GM23248 (cell line): ENCODE measurements at regions not wholly inside any gene's neighbourhood (a gene's known extent, or its start where the extent isn't known, plus 50 kb on each side); places are given as distances from the start of the nearest gene placed in this dataset.

Source experiments
- DNase-seq: peaks from one replicate; pipeline ENCODE4 v3.0.0-alpha.2; 2015
- H2AFZ ChIP-seq: fragments of 200-600 bp; sonication (generic); 2 replicates; pipeline ENCODE4 v1.6.1; 2016; ENCODE audit warnings: antibody characterized with exemption
- H3F3A ChIP-seq: fragments of 200-600 bp; sonication (generic); 2 replicates; pipeline ENCODE4 v1.6.1; 2016; ENCODE audit warnings: mild to moderate bottlenecking, antibody characterized with exemption, mixed run types; ENCODE audit not compliant: insufficient read depth
- H3K27ac ChIP-seq: fragments of 200-600 bp; sonication (generic); 2 replicates; pipeline ENCODE4 v1.5.1; 2016; ENCODE audit warnings: mild to moderate bottlenecking
- H3K27me3 ChIP-seq: fragments of 200-600 bp; sonication (generic); replicated peaks from 2 replicates; pipeline ENCODE4 v1.6.1; 2016; ENCODE audit warnings: mild to moderate bottlenecking; ENCODE audit not compliant: insufficient read depth
- H3K36me3 ChIP-seq: fragments of 200-600 bp; sonication (generic); 2 replicates; pipeline ENCODE4 v1.6.1; 2016; ENCODE audit warnings: low read depth, mild to moderate bottlenecking
- H3K4me1 ChIP-seq: fragments of 200-600 bp; sonication (generic); 2 replicates; pipeline ENCODE4 v1.6.1; 2016; ENCODE audit warnings: mild to moderate bottlenecking; ENCODE audit not compliant: insufficient read depth
- H3K4me2 ChIP-seq: fragments of 200-600 bp; sonication (generic); one replicate; pipeline ENCODE4 v1.6.1; 2016; ENCODE audit warnings: mild to moderate bottlenecking; ENCODE audit not compliant: unreplicated experiment
- H3K4me3 ChIP-seq: fragments of 200-600 bp; sonication (generic); 2 replicates; pipeline ENCODE4 v1.5.1; 2016; ENCODE audit warnings: mild to moderate bottlenecking
- H3K79me2 ChIP-seq: fragments of 200-600 bp; sonication (generic); 2 replicates; pipeline ENCODE4 v1.6.1; 2016; ENCODE audit warnings: mild to moderate bottlenecking; ENCODE audit not compliant: insufficient read depth
- H3K9ac ChIP-seq: fragments of 200-600 bp; sonication (generic); 2 replicates; pipeline ENCODE4 v1.6.1; 2016; ENCODE audit warnings: mild to moderate bottlenecking
- H3K9me2 ChIP-seq: fragments of 200-600 bp; sonication (generic); 2 replicates; pipeline ENCODE4 v1.6.1; 2016; ENCODE audit warnings: mixed run types, mild to moderate bottlenecking, moderate library complexity; ENCODE audit not compliant: insufficient read depth
- H3K9me3 ChIP-seq: fragments of 200-600 bp; sonication (generic); one replicate; pipeline ENCODE4 v1.6.1; 2017; ENCODE audit warnings: low read depth
- H4K20me1 ChIP-seq: fragments of 200-600 bp; sonication (generic); 2 replicates; pipeline ENCODE4 v1.6.0; 2016; ENCODE audit not compliant: insufficient read depth
- EZH2 ChIP-seq: fragments of 200-600 bp; sonication (generic); IDR thresholded peaks from 2 replicates; pipeline ENCODE4 v1.6.1; 2018; ENCODE audit warnings: antibody characterized with exemption, mild to moderate bottlenecking; ENCODE audit not compliant: insufficient read depth, poor library complexity, severe bottlenecking
- EZH2phosphoT487 ChIP-seq: fragments of 200-600 bp; sonication (generic); IDR thresholded peaks from 2 replicates; pipeline ENCODE4 v1.6.1; 2018; ENCODE audit warnings: antibody characterized with exemption, moderate library complexity, mild to moderate bottlenecking, low read depth; ENCODE audit not compliant: insufficient read depth
- WGBS, 2 experiments: methylation state at CpG; one replicate each; pipeline ENCODE4 v1.1.6; 2015 to 2017; ENCODE audit warnings: low lambda C conversion rate in 2 of 2, low coverage in 1 of 2; ENCODE audit errors: missing lambda C conversion rate in 2 of 2; 5-methylcytosine and 5-hydroxymethylcytosine counted together
- in situ Hi-C: fragments of 300-500 bp; cut with MboI; formaldehyde crosslinking; loops from 2 replicates; pipeline ENCODE4 v1.15.0; 2020

GRCh38 chr10:31081937-31082840 lies 50.5 kb upstream of the ZNF438 start:
- in situ Hi-C loops: no loop called here
- H3K9ac ChIP-seq: no peak overlapping the region
- no peaks in the 10 kb centered on the region for H3F3A ChIP-seq
- no peaks in the 10 kb centered on the region for H4K20me1 ChIP-seq
- H3K9me3 ChIP-seq: no peaks in the 10 kb centered on the region
- H3K27me3 ChIP-seq: no peaks in the 10 kb centered on the region
- no peaks in the 10 kb centered on the region; the same call in 1 of the 2 replicates for H3K9me2 ChIP-seq
- H3K4me2 ChIP-seq: no peak overlapping the region
- H3K36me3 ChIP-seq: no peaks in the 10 kb centered on the region
- no peak overlapping the region for H2AFZ ChIP-seq
- TF ChIP-seq EZH2phosphoT487 (no peak), EZH2 (no peak)
- no peaks in the 10 kb centered on the region for H3K79me2 ChIP-seq
- DNase-seq: no peak
- no peak overlapping the region for H3K27ac ChIP-seq
- no peaks in the 10 kb centered on the region for H3K4me1 ChIP-seq
- no peak overlapping the region for H3K4me3 ChIP-seq
- WGBS, 2 experiments: 92 to 98% methylated on average over 2 of the region's 2 CpGs

- no peak for TF ChIP-seq EZH2phosphoT487
- no peak for TF ChIP-seq EZH2
- Histone ChIP-seq H3K27ac (no peak overlapping the region), H3K9me2 (no peaks in the 10 kb centered on the region), H4K20me1 (no peaks in the 10 kb centered on the region), H3K4me2 (no peak overlapping the region), H2AFZ (no peak overlapping the region), H3K4me3 (no peak overlapping the region), H3K9me3 (no peaks in the 10 kb centered on the region), H3K27me3 (no peaks in the 10 kb centered on the region), H3F3A (no peaks in the 10 kb centered on the region), H3K79me2 (no peaks in the 10 kb centered on the region), H3K9ac (no peak overlapping the region), H3K36me3 (no peaks in the 10 kb centered on the region), H3K4me1 (no peaks in the 10 kb centered on the region)
- 49 to 52% methylated on average over 6 of the region's 6 CpGs for WGBS, 2 experiments
- DNase-seq: peak; percentile 62
- in situ Hi-C loops: no loop called here
Observed at GRCh38 chr10:31083765-31084184, 52.1 kb upstream of the ZNF438 start.

- Histone ChIP-seq H4K20me1 (no peaks in the 10 kb centered on the region), H3K4me1 (no peaks in the 10 kb centered on the region), H3K9me2 (no peaks in the 10 kb centered on the region), H3K36me3 (no peaks in the 10 kb centered on the region), H3K4me2 (no peak overlapping the region), H3K9ac (no peak overlapping the region), H3K27me3 (no peaks in the 10 kb centered on the region), H3K4me3 (no peak overlapping the region), H3K79me2 (no peaks in the 10 kb centered on the region), H3F3A (no peaks in the 10 kb centered on the region), H3K27ac (no peak overlapping the region), H2AFZ (no peak overlapping the region), H3K9me3 (no peaks in the 10 kb centered on the region)
- DNase-seq: no peak
- TF ChIP-seq EZH2phosphoT487: no peak
- TF ChIP-seq EZH2: no peak
- in situ Hi-C loops: no loop called here
- 82 to 85% methylated on average over 3 of the region's 3 CpGs for WGBS, 2 experiments
Observed at GRCh38 chr10:31087011-31087410, 55.3 kb upstream of the ZNF438 start.

GRCh38 chr10:31087851-31088250 lies 56.2 kb upstream of the ZNF438 start:
- H2AFZ ChIP-seq: no peak overlapping the region
- TF ChIP-seq EZH2phosphoT487 (no peak), EZH2 (no peak)
- H3K4me2 ChIP-seq: no peak overlapping the region
- 100% methylated on average over 1 of the region's 1 CpG for WGBS, 2 experiments
- H3K9ac ChIP-seq: no peak overlapping the region
- no peaks in the 10 kb centered on the region for H3K4me1 ChIP-seq
- in situ Hi-C loops: no loop called here
- no peaks in the 10 kb centered on the region for H3K9me3 ChIP-seq
- no peaks in the 10 kb centered on the region for H3K27me3 ChIP-seq
- H4K20me1 ChIP-seq: no peaks in the 10 kb centered on the region
- H3K79me2 ChIP-seq: no peaks in the 10 kb centered on the region
- H3K9me2 ChIP-seq: no peaks in the 10 kb centered on the region
- no peak overlapping the region for H3K27ac ChIP-seq
- H3F3A ChIP-seq: no peaks in the 10 kb centered on the region
- H3K36me3 ChIP-seq: no peaks in the 10 kb centered on the region
- H3K4me3 ChIP-seq: no peak overlapping the region
- DNase-seq: no peak
